Mesenchymal stem cell (in vitro differentiated cells and primary cell): ENCODE measurements at regions not wholly inside any gene's neighbourhood (a gene's known extent, or its start where the extent isn't known, plus 50 kb on each side); places are given as distances from the start of the nearest gene placed in this dataset.

Experiments used
- DNase-seq: peaks from one replicate; pipeline ENCODE4 v3.0.0-alpha.2; 2013
- H2AFZ ChIP-seq: one replicate; pipeline ENCODE4 v1.6.1; 2013; ENCODE audit warnings: low read depth, mild to moderate bottlenecking, control low read depth, inconsistent platforms, low read length, moderate library complexity
- H2AK5ac ChIP-seq: 2 replicates; pipeline ENCODE4 v1.6.1; 2013; ENCODE audit warnings: low read length, moderate library complexity, mild to moderate bottlenecking, inconsistent platforms; ENCODE audit not compliant: severe bottlenecking
- H2BK120ac ChIP-seq: one replicate; pipeline ENCODE4 v1.6.1; 2013; ENCODE audit warnings: low read depth, mild to moderate bottlenecking, inconsistent platforms, low read length, moderate library complexity
- H2BK12ac ChIP-seq, 2 experiments: one replicate each; pipeline ENCODE4 v1.6.1; 2013; ENCODE audit warnings: inconsistent platforms in 2 of 2, low read length in 2 of 2, mild to moderate bottlenecking in 2 of 2, moderate library complexity in 2 of 2, control low read depth in 1 of 2
- H2BK15ac ChIP-seq: one replicate; pipeline ENCODE4 v1.6.1; 2013; ENCODE audit warnings: mild to moderate bottlenecking, low read depth, inconsistent platforms; ENCODE audit not compliant: poor library complexity, severe bottlenecking
- H2BK5ac ChIP-seq: 2 replicates; pipeline ENCODE4 v1.6.1; 2013; ENCODE audit warnings: low read depth, mild to moderate bottlenecking, low read length, control low read depth, inconsistent platforms; ENCODE audit not compliant: poor library complexity, severe bottlenecking
- H3K14ac ChIP-seq, 2 experiments: one replicate each; pipeline ENCODE4 v1.6.1; 2013; ENCODE audit warnings: inconsistent platforms in 2 of 2, low read length in 2 of 2, control low read depth in 1 of 2, mild to moderate bottlenecking in 1 of 2, moderate library complexity in 1 of 2
- H3K18ac ChIP-seq, 2 experiments: one replicate each; pipeline ENCODE4 v1.6.1; 2013; ENCODE audit warnings: inconsistent platforms in 2 of 2, low read length in 2 of 2, control low read depth in 1 of 2, low read depth in 1 of 2, mild to moderate bottlenecking in 1 of 2
- H3K23ac ChIP-seq, 2 experiments: one replicate each; pipeline ENCODE4 v1.6.1; 2013; ENCODE audit warnings: inconsistent platforms in 2 of 2, low read length in 2 of 2, mild to moderate bottlenecking in 2 of 2, moderate library complexity in 2 of 2, control low read depth in 1 of 2
- H3K27ac ChIP-seq: 2 replicates; pipeline ENCODE4 v1.5.1; 2013; ENCODE audit warnings: mild to moderate bottlenecking, moderate library complexity, low read length, control low read depth, inconsistent platforms; ENCODE audit not compliant: poor library complexity, severe bottlenecking
- H3K27me3 ChIP-seq, 2 experiments: 2 replicates each; pipeline versions ENCODE4 v1.6.1 to v1.7.0; 2013; ENCODE audit warnings: low read length in 2 of 2, mild to moderate bottlenecking in 2 of 2, moderate library complexity in 2 of 2, control low read depth in 1 of 2, inconsistent platforms in 1 of 2; ENCODE audit not compliant: control insufficient read depth in 1 of 2, insufficient read depth in 1 of 2
- H3K36me3 ChIP-seq, 2 experiments: 2 replicates each; pipeline versions ENCODE4 v1.6.1 to v1.7.0; 2013; ENCODE audit warnings: low read length in 2 of 2, control low read depth in 1 of 2, inconsistent platforms in 1 of 2, low read depth in 1 of 2, mild to moderate bottlenecking in 1 of 2; ENCODE audit not compliant: insufficient read depth in 2 of 2, control insufficient read depth in 1 of 2
- H3K4ac ChIP-seq, 2 experiments: one replicate each; pipeline ENCODE4 v1.6.1; 2013; ENCODE audit warnings: inconsistent platforms in 2 of 2, low read length in 2 of 2, mild to moderate bottlenecking in 2 of 2, moderate library complexity in 2 of 2, control low read depth in 1 of 2, low read depth in 1 of 2
- H3K4me1 ChIP-seq: 2 replicates; pipeline ENCODE4 v1.6.1; 2013; ENCODE audit warnings: low read depth, low read length, control low read depth; ENCODE audit not compliant: control insufficient read depth, insufficient read depth
- H3K4me2 ChIP-seq: 2 replicates; pipeline ENCODE4 v1.6.1; 2013; ENCODE audit warnings: low read length, mild to moderate bottlenecking, inconsistent platforms; ENCODE audit not compliant: poor library complexity, severe bottlenecking
- H3K4me3 ChIP-seq, 2 experiments: 2 replicates each; pipeline versions ENCODE4 v1.5.1 to v1.7.0; 2013; ENCODE audit warnings: low read length in 2 of 2, mild to moderate bottlenecking in 2 of 2, control low read depth in 1 of 2, low read depth in 1 of 2; ENCODE audit not compliant: insufficient read depth in 1 of 2
- H3K79me1 ChIP-seq: replicated peaks from 2 replicates; pipeline ENCODE4 v1.6.1; 2013; ENCODE audit warnings: mild to moderate bottlenecking, control low read depth, low read length, inconsistent platforms; ENCODE audit not compliant: poor library complexity, severe bottlenecking
- H3K9ac ChIP-seq: 2 replicates; pipeline ENCODE4 v1.7.0; 2013; ENCODE audit warnings: mild to moderate bottlenecking, low read length, moderate library complexity
- H3K9me3 ChIP-seq: 2 replicates; pipeline ENCODE4 v1.7.0; 2013; ENCODE audit warnings: mild to moderate bottlenecking, low read length; ENCODE audit not compliant: control insufficient read depth
- H4K8ac ChIP-seq: one replicate; pipeline ENCODE4 v1.6.1; 2013; ENCODE audit warnings: inconsistent platforms, mild to moderate bottlenecking, low read length, moderate library complexity
- H4K91ac ChIP-seq: one replicate; pipeline ENCODE4 v1.6.1; 2013; ENCODE audit warnings: mild to moderate bottlenecking, low read length, inconsistent platforms
- WGBS: methylation state at CpG from one replicate; pipeline ENCODE4 v1.1.7; 2013; ENCODE audit warnings: mixed read lengths; 5-methylcytosine and 5-hydroxymethylcytosine counted together

DNA sequence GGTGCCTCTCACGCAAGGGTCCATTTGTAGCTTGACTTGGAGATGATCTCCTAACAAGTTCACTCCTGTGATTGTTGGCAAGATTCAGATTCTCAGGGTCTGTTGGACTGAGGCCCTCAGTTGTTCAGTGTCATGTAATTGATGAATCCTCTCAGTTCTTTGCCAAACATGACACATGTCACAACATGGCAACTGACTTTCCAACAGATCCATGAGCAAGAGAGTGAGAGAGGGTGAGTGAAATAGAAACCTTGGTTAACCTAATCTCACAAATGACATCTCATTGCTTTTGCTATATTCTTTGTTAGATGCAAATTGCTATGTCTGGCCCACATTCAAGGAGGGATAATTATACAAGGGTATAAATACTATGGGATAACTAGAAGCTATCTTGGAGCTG, 231.0 kb upstream of the PCDH10 start:
- Histone ChIP-seq H3K14ac (no peak overlapping the region), H3K27ac (no peak overlapping the region), H2AFZ (no peak overlapping the region), H3K4me3 (no peak overlapping the region), H3K79me1 (no peaks in the 10 kb centered on the region), H3K4me2 (no peak overlapping the region), H3K18ac (no peak overlapping the region), H3K4ac (no peak overlapping the region), H2AK5ac (no peak overlapping the region), H4K91ac (no peak overlapping the region), H3K36me3 (no peaks in the 10 kb centered on the region), H2BK15ac (no peak overlapping the region), H3K27me3 (no peaks in the 10 kb centered on the region), H3K4me1 (no peaks in the 10 kb centered on the region), H3K9ac (no peak overlapping the region), H2BK12ac (no peak overlapping the region), H4K8ac (no peak overlapping the region), H3K9me3 (peaks cover 8% of the 10 kb centered on the region), H2BK5ac (no peak overlapping the region), H3K23ac (no peak overlapping the region), H2BK120ac (no peak overlapping the region)
- WGBS = 100% methylated on average over 1 of the region's 1 CpG
- DNase-seq = no peak

DNA sequence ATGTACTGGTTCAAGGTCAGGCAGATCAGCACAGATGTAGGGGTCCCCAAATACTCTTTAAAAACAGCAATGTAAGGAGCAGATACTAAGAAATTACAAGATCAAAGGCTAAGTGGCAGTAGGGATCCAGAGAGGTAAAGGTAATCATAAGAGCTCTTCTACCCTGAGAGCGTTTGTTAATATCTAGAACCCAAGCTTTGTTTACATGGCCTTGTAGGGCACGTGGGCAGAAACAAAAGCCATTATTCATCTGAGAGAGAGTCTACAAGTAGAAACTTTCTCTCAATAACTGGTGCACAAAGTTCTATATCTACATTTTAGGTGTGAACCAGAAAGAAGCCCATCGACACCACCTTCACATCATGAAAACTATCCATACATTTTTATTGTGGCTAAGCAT, 225.6 kb upstream of the PCDH10 start:
- Histone ChIP-seq H2BK12ac (no peak overlapping the region), H2BK15ac (no peak overlapping the region), H2AFZ (no peak overlapping the region), H3K79me1 (no peaks in the 10 kb centered on the region), H3K9ac (no peak overlapping the region), H3K14ac (no peak overlapping the region), H2BK120ac (no peak overlapping the region), H3K27me3 (no peaks in the 10 kb centered on the region), H3K18ac (no peak overlapping the region), H3K4me1 (no peaks in the 10 kb centered on the region), H2AK5ac (no peak overlapping the region), H3K27ac (no peak overlapping the region), H4K8ac (no peak overlapping the region), H3K4ac (no peak overlapping the region), H2BK5ac (no peak overlapping the region), H4K91ac (no peak overlapping the region), H3K23ac (no peak overlapping the region), H3K4me3 (no peak overlapping the region), H3K4me2 (no peak overlapping the region), H3K9me3 (peaks cover 6% of the 10 kb centered on the region), H3K36me3 (no peaks in the 10 kb centered on the region)
- WGBS = 65% methylated on average over 3 of the region's 3 CpGs
- no peak for DNase-seq

DNA sequence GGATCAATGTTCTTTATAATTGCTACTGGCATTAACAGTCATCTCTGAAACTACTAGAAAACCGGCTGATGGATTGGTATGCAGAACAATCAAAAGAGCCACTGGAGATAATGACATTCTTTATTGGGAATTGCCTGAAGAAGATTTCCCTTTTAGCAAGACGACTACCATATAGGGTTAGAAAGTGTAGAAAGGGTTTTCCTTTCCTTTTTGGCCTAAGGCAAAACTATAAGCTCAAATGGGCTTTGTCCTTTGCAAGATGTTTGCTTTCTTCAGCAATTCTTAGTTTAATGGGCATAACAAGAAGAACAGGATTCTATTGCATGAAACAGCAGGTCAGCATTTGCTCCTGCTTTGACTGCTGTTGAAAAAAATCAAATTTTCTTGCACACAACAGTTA, 214.2 kb upstream of the PCDH10 start:
- H3K18ac ChIP-seq = no peak overlapping the region
- H3K4ac ChIP-seq = no peak overlapping the region
- H4K91ac ChIP-seq = no peak overlapping the region
- no peaks in the 10 kb centered on the region for H3K27me3 ChIP-seq
- H2BK15ac ChIP-seq = no peak overlapping the region
- H3K4me1 ChIP-seq = no peaks in the 10 kb centered on the region
- H2AK5ac ChIP-seq = no peak overlapping the region
- no peak overlapping the region for H2BK12ac ChIP-seq
- H3K79me1 ChIP-seq = no peaks in the 10 kb centered on the region
- no peak overlapping the region for H2AFZ ChIP-seq
- no peak overlapping the region for H3K14ac ChIP-seq
- H3K9ac ChIP-seq = no peak overlapping the region
- no peak overlapping the region for H2BK120ac ChIP-seq
- no peak overlapping the region for H3K4me3 ChIP-seq
- no peak overlapping the region for H2BK5ac ChIP-seq
- no peak for DNase-seq
- no peak overlapping the region for H3K23ac ChIP-seq
- H3K27ac ChIP-seq = no peak overlapping the region
- no peaks in the 10 kb centered on the region for H3K36me3 ChIP-seq
- no peak overlapping the region for H3K4me2 ChIP-seq
- H4K8ac ChIP-seq = no peak overlapping the region
- H3K9me3 ChIP-seq = peaks cover 11% of the 10 kb centered on the region
- WGBS = 82% methylated on average over 2 of the region's 2 CpGs

DNA sequence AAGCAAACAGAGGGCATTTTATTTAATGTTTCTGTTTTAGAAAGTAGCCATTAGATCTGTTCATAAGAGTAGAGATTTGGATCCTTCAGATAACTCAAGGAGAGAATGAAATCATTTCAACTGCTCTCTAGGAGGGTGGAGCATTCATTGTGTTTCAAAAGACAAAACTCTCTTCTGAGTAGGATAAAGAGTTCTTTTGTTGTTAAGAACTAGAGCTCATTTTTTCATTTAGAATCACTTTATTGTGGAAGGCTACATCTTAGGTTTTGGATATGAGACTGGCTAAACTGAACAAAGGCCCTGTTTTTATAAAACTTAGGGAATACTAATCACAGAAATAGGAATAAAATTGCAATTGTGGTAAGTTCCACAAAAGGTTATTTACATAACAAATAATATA, 193.9 kb upstream of the PCDH10 start:
- Histone ChIP-seq H2BK12ac (no peak overlapping the region), H3K18ac (no peak overlapping the region), H3K14ac (no peak overlapping the region), H3K4ac (no peak overlapping the region), H3K9me3 (peaks cover 12% of the 10 kb centered on the region), H3K4me3 (no peak overlapping the region), H3K23ac (no peak overlapping the region), H3K79me1 (no peaks in the 10 kb centered on the region), H2BK15ac (no peak overlapping the region), H3K27ac (no peak overlapping the region), H3K4me1 (no peaks in the 10 kb centered on the region), H3K4me2 (no peak overlapping the region), H3K27me3 (no peaks in the 10 kb centered on the region), H2AK5ac (no peak overlapping the region), H2BK120ac (no peak overlapping the region), H4K91ac (no peak overlapping the region), H2AFZ (no peak overlapping the region), H3K9ac (no peak overlapping the region), H3K36me3 (no peaks in the 10 kb centered on the region), H2BK5ac (no peak overlapping the region), H4K8ac (no peak overlapping the region)
- DNase-seq = no peak
